IMR-90 (cell line): ENCODE measurements at regions not wholly inside any gene's neighbourhood (a gene's known extent, or its start where the extent isn't known, plus 50 kb on each side); places are given as distances from the start of the nearest gene placed in this dataset.

ENCODE experiments used
- ATAC-seq: fragments of 200-7000 bp; cut with Tn5 transposase; 2 replicates; pipeline ENCODE4 v1.9.1; 2020; ENCODE audit warnings: low read depth, mild to moderate bottlenecking, moderate library complexity
- BruUV-seq: library from RNA; stranded (reverse); fragments of 400-500 nt; replicated peaks from 2 replicates; lab custom pipeline; 2021; lab: Mats Ljungman, UMichigan
- CTCF ChIA-PET: fragments of 300-600 bp; formaldehyde crosslinking; extraction: SDS; loops from one replicate; lab custom pipeline; 2021; ENCODE audit warnings: antibody characterized with exemption; lab: Yijun Ruan, JAX
- POLR2A ChIA-PET: fragments of 300-600 bp; sonication (Branson Sonifier 250); formaldehyde crosslinking; loops from one replicate; lab custom pipeline; 2022; ENCODE audit warnings: antibody characterized with exemption; ENCODE audit not compliant: unreplicated experiment; lab: Charles Lee
- DNase-seq: peaks from one replicate; pipeline ENCODE4 v3.0.0; 2013
- H2AFZ ChIP-seq: replicated peaks from 2 replicates; pipeline ENCODE3; 2013; ENCODE audit warnings: low read length, mild to moderate bottlenecking; ENCODE audit not compliant: poor library complexity
- H2AK5ac ChIP-seq: 2 replicates; pipeline ENCODE4 v1.6.1; 2013; ENCODE audit warnings: low read depth, low read length, inconsistent platforms
- H2AK9ac ChIP-seq: replicated peaks from 2 replicates; pipeline ENCODE3; 2013; ENCODE audit warnings: mild to moderate bottlenecking, low read depth, low read length, moderate library complexity; ENCODE audit not compliant: poor library complexity
- H2BK120ac ChIP-seq: 2 replicates; pipeline ENCODE4 v1.6.1; 2013; ENCODE audit warnings: low read depth, low read length, inconsistent platforms
- H2BK15ac ChIP-seq: 3 replicates; pipeline ENCODE4 v1.6.1; 2013; ENCODE audit warnings: low read depth, low read length, inconsistent platforms
- H2BK20ac ChIP-seq: 2 replicates; pipeline ENCODE4 v1.6.1; 2013; ENCODE audit warnings: low read depth, mild to moderate bottlenecking, inconsistent platforms, low read length, moderate library complexity
- H2BK5ac ChIP-seq: 2 replicates; pipeline ENCODE4 v1.6.1; 2013; ENCODE audit warnings: mild to moderate bottlenecking, low read depth, low read length, inconsistent platforms; ENCODE audit not compliant: poor library complexity, severe bottlenecking
- H3K14ac ChIP-seq: replicated peaks from 2 replicates; pipeline ENCODE4 v1.6.1; 2013; ENCODE audit warnings: low read depth, low read length, inconsistent platforms
- H3K18ac ChIP-seq: 2 replicates; pipeline ENCODE4 v1.6.1; 2013; ENCODE audit warnings: low read depth, low read length, control low read depth
- H3K23ac ChIP-seq: 2 replicates; pipeline ENCODE4 v1.6.1; 2013; ENCODE audit warnings: low read depth, low read length, inconsistent platforms
- H3K27ac ChIP-seq: 2 replicates; pipeline ENCODE4 v1.5.1; 2013; ENCODE audit warnings: mild to moderate bottlenecking, control low read depth, low read length; ENCODE audit not compliant: insufficient read depth
- H3K27me3 ChIP-seq: 2 replicates; pipeline ENCODE4 v1.6.1; 2013; ENCODE audit warnings: low read length; ENCODE audit not compliant: control insufficient read depth, insufficient read depth
- H3K36me3 ChIP-seq: 2 replicates; pipeline ENCODE4 v1.6.1; 2013; ENCODE audit warnings: low read length, mixed read lengths; ENCODE audit not compliant: control insufficient read depth, insufficient read depth
- H3K4ac ChIP-seq: 2 replicates; pipeline ENCODE4 v1.6.1; 2013; ENCODE audit warnings: low read depth, low read length, inconsistent platforms
- H3K4me1 ChIP-seq: 2 replicates; pipeline ENCODE4 v1.6.1; 2013; ENCODE audit warnings: low read length, mixed read lengths; ENCODE audit not compliant: control insufficient read depth, insufficient read depth
- H3K4me2 ChIP-seq: 2 replicates; pipeline ENCODE4 v1.6.1; 2013; ENCODE audit warnings: low read depth, mild to moderate bottlenecking, control low read depth, low read length, moderate library complexity
- H3K4me3 ChIP-seq: 2 replicates; pipeline ENCODE4 v1.5.1; 2013; ENCODE audit warnings: low read depth, mild to moderate bottlenecking, control low read depth, low read length, moderate library complexity; ENCODE audit not compliant: insufficient read depth
- H3K56ac ChIP-seq: 2 replicates; pipeline ENCODE4 v1.6.1; 2013; ENCODE audit warnings: low read length, inconsistent platforms; ENCODE audit not compliant: insufficient read depth; ENCODE audit errors: extremely low read depth
- H3K79me1 ChIP-seq, 2 experiments: 2 replicates each; pipeline ENCODE4 v1.6.1; 2013; ENCODE audit warnings: low read length in 2 of 2, inconsistent platforms in 1 of 2, low read depth in 1 of 2
- H3K9ac ChIP-seq: 2 replicates; pipeline ENCODE4 v1.6.1; 2013; ENCODE audit warnings: low read depth, low read length, control low read depth
- H3K9me1 ChIP-seq: 2 replicates; pipeline ENCODE4 v1.6.1; 2013; ENCODE audit warnings: low read length, inconsistent platforms; ENCODE audit not compliant: insufficient read depth
- H3K9me3 ChIP-seq: 2 replicates; pipeline ENCODE4 v1.6.1; 2013; ENCODE audit warnings: low read length; ENCODE audit not compliant: control insufficient read depth, insufficient read depth
- H4K20me1 ChIP-seq: 2 replicates; pipeline ENCODE4 v1.6.1; 2013; ENCODE audit warnings: low read length, inconsistent platforms; ENCODE audit not compliant: insufficient read depth
- H4K5ac ChIP-seq: 2 replicates; pipeline ENCODE4 v1.6.1; 2013; ENCODE audit warnings: mild to moderate bottlenecking, low read depth, low read length, control low read depth
- H4K8ac ChIP-seq, 2 experiments: 2 replicates each; pipeline ENCODE4 v1.6.1; 2013; ENCODE audit warnings: low read depth in 2 of 2, low read length in 2 of 2, control low read depth in 1 of 2, inconsistent platforms in 1 of 2
- H4K91ac ChIP-seq: 2 replicates; pipeline ENCODE4 v1.6.1; 2013; ENCODE audit warnings: low read depth, low read length, inconsistent platforms; ENCODE audit not compliant: insufficient read depth
- CEBPB ChIP-seq: IDR thresholded peaks from 2 replicates; pipeline ENCODE4 v1.6.1; 2012; ENCODE audit warnings: low read depth, low read length, improper control_type of control experiment
- ELK1 ChIP-seq: fragments of 150-350 bp; IDR thresholded peaks from 2 replicates; pipeline ENCODE4 v1.6.1; 2016; ENCODE audit warnings: low read depth, mild to moderate bottlenecking, low read length, moderate library complexity, borderline replicate concordance
- MXI1 ChIP-seq: IDR thresholded peaks from 2 replicates; pipeline ENCODE4 v1.6.1; 2012; ENCODE audit warnings: low read depth, mild to moderate bottlenecking, low read length, moderate library complexity, borderline replicate concordance
- POLR2A ChIP-seq: IDR thresholded peaks from 2 replicates; pipeline ENCODE4 v1.6.1; 2012; ENCODE audit warnings: mild to moderate bottlenecking, low read depth, low read length
- RAD21 ChIP-seq: IDR thresholded peaks from 2 replicates; pipeline ENCODE4 v1.6.1; 2012; ENCODE audit warnings: low read length, improper control_type of control experiment
- WGBS, 2 experiments: methylation state at CpG; one replicate each; pipeline versions ENCODE4 v1.1.5 to v1.1.7; 2013; ENCODE audit warnings: missing lambda C conversion rate in 2 of 2; ENCODE audit not compliant: insufficient read length in 1 of 2; ENCODE audit errors: extremely low coverage in 2 of 2; 5-methylcytosine and 5-hydroxymethylcytosine counted together
- dilution Hi-C: fragments of 300-500 bp; cut with HindIII; formaldehyde crosslinking; loops from one replicate; pipeline ENCODE4 v1.14.3; 2018; ENCODE audit warnings: low sequenced_read_pairs; ENCODE audit not compliant: unreplicated experiment
- in situ Hi-C: fragments of 300-500 bp; cut with MboI; formaldehyde crosslinking; loops from 3 replicates; pipeline ENCODE4 v1.14.3; 2019; ENCODE audit warnings: low sequenced_read_pairs, inconsistent platforms, mixed read lengths
- intact Hi-C: fragments of 100-400 bp; cut with micrococcal nuclease; formaldehyde crosslinking; loops from 2 replicates; pipeline ENCODE4 v1.10.0; 2022
- TF ChIP-seq, protein P1 (sequence below): fragments of 150-350 bp; IDR thresholded peaks from 2 replicates; pipeline ENCODE4 v1.6.1; 2017; ENCODE audit warnings: mild to moderate bottlenecking, antibody characterized with exemption, low read length, low read depth
- TF ChIP-seq, protein P2 (sequence below): conservative IDR thresholded peaks from 2 replicates; pipeline ENCODE4 v1.5.1; 2012; ENCODE audit warnings: mild to moderate bottlenecking, low read depth, low read length, improper control_type of control experiment

GRCh38 chr1:201619513-201619912 is 80.6 kb downstream of the NAV1 start:
- H4K20me1 ChIP-seq: peaks cover 25% of the 10 kb centered on the region
- no peak overlapping the region for H3K9ac ChIP-seq
- H3K27me3 ChIP-seq: no peaks in the 10 kb centered on the region
- ChIA-PET CTCF (no interaction called here), POLR2A (no interaction called here)
- H2BK15ac ChIP-seq: no peak overlapping the region
- whole genome bisulfite sequencing, 2 experiments: no CpG with 5 or more reads among the region's 1 CpG
- no peak overlapping the region for H2BK5ac ChIP-seq
- H2BK120ac ChIP-seq: no peak overlapping the region
- no peak overlapping the region for H2BK20ac ChIP-seq
- no peak overlapping the region for H3K23ac ChIP-seq
- H3K36me3 ChIP-seq: peaks cover 6% of the 10 kb centered on the region
- H3K4me1 ChIP-seq: peaks cover 2% of the 10 kb centered on the region; the same call in 1 of the 2 replicates
- H3K9me1 ChIP-seq: peaks cover 7% of the 10 kb centered on the region
- no peak overlapping the region for H2AK5ac ChIP-seq
- H3K79me1 ChIP-seq: peaks cover 42 to 67% of the 10 kb centered on the region in 2 experiments
- peak; percentile 34 for ATAC-seq
- no peak overlapping the region for H3K18ac ChIP-seq
- dilution Hi-C loops (no loop called here), intact Hi-C loops (no loop called here), in situ Hi-C loops (no loop called here)
- H3K9me3 ChIP-seq: no peaks in the 10 kb centered on the region
- no peak overlapping the region; the same call in 1 of the 2 replicates for H3K14ac ChIP-seq
- no TSS peak for BruUV-seq
- no peak overlapping the region for H4K5ac ChIP-seq
- H3K27ac ChIP-seq: no peak overlapping the region
- no peak for DNase-seq
- H4K91ac ChIP-seq: no peak overlapping the region
- TF ChIP-seq POLR2A (no peak), MXI1 (no peak), ELK1 (no peak), RAD21 (no peak), CEBPB (no peak)
- TF ChIP-seq, protein P1, sequence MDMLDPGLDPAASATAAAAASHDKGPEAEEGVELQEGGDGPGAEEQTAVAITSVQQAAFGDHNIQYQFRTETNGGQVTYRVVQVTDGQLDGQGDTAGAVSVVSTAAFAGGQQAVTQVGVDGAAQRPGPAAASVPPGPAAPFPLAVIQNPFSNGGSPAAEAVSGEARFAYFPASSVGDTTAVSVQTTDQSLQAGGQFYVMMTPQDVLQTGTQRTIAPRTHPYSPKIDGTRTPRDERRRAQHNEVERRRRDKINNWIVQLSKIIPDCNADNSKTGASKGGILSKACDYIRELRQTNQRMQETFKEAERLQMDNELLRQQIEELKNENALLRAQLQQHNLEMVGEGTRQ: no peak
- TF ChIP-seq, protein P2, sequence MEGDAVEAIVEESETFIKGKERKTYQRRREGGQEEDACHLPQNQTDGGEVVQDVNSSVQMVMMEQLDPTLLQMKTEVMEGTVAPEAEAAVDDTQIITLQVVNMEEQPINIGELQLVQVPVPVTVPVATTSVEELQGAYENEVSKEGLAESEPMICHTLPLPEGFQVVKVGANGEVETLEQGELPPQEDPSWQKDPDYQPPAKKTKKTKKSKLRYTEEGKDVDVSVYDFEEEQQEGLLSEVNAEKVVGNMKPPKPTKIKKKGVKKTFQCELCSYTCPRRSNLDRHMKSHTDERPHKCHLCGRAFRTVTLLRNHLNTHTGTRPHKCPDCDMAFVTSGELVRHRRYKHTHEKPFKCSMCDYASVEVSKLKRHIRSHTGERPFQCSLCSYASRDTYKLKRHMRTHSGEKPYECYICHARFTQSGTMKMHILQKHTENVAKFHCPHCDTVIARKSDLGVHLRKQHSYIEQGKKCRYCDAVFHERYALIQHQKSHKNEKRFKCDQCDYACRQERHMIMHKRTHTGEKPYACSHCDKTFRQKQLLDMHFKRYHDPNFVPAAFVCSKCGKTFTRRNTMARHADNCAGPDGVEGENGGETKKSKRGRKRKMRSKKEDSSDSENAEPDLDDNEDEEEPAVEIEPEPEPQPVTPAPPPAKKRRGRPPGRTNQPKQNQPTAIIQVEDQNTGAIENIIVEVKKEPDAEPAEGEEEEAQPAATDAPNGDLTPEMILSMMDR: no peak
- H3K4ac ChIP-seq: no peak overlapping the region
- H3K4me2 ChIP-seq: no peak overlapping the region
- no peak overlapping the region for H3K4me3 ChIP-seq
- H3K56ac ChIP-seq: no peak overlapping the region
- H2AFZ ChIP-seq: no peak overlapping the region
- H2AK9ac ChIP-seq: no peak overlapping the region
- no peak overlapping the region for H4K8ac ChIP-seq
